OCI-LY3 (cell line): ENCODE measurements at regions not wholly inside any gene's neighbourhood (a gene's known extent, or its start where the extent isn't known, plus 50 kb on each side); places are given as distances from the start of the nearest gene placed in this dataset.
A peak's percentile ranks its signal among the peaks of the same experiment; 100 is the strongest.

Source experiments
- H2AFZ ChIP-seq: fragments of 200-600, 300-600 bp; shearing (Covaris generic); 2 replicates; pipeline ENCODE4 v1.6.0; 2014; ENCODE audit warnings: antibody characterized with exemption, low read depth, low read length
- H3K27ac ChIP-seq: fragments of 200-600, 300-600 bp; sonication (generic); 2 replicates; pipeline ENCODE4 v1.5.1; 2014; ENCODE audit warnings: mild to moderate bottlenecking, low read length, moderate library complexity, mixed read lengths
- H3K27me3 ChIP-seq: fragments of 200-600, 300-600 bp; sonication (generic); 2 replicates; pipeline ENCODE4 v1.6.1; 2014; ENCODE audit warnings: low read depth, low read length, mixed read lengths
- H3K36me3 ChIP-seq: fragments of 200-600, 300-600 bp; sonication (generic); replicated peaks from 2 replicates; pipeline ENCODE3; 2014; ENCODE audit warnings: low read depth, low read length, mixed read lengths
- H3K4me1 ChIP-seq: fragments of 300-600, 200-600 bp; sonication (generic); 2 replicates; pipeline ENCODE4 v1.6.1; 2014; ENCODE audit warnings: low read length, mixed read lengths
- H3K4me2 ChIP-seq: fragments of 200-600, 300-600 bp; sonication (generic); 2 replicates; pipeline ENCODE4 v1.6.1; 2014; ENCODE audit warnings: low read length, mixed read lengths
- H3K4me3 ChIP-seq: fragments of 300-600, 200-600 bp; sonication (generic); 2 replicates; pipeline ENCODE4 v1.5.1; 2014; ENCODE audit warnings: antibody characterized with exemption, mild to moderate bottlenecking, low read length, moderate library complexity
- H3K79me2 ChIP-seq: fragments of 300-600, 200-600 bp; shearing (Covaris generic); 2 replicates; pipeline ENCODE4 v1.6.1; 2014; ENCODE audit warnings: mild to moderate bottlenecking, low read length, mixed read lengths
- H3K9ac ChIP-seq: fragments of 300-600, 200-600 bp; shearing (Covaris generic); 2 replicates; pipeline ENCODE4 v1.6.0; 2014; ENCODE audit warnings: mild to moderate bottlenecking, low read length, moderate library complexity
- H3K9me3 ChIP-seq: fragments of 200-600, 300-600 bp; shearing (Covaris generic); 2 replicates; pipeline ENCODE4 v1.6.1; 2014; ENCODE audit warnings: low read length, mixed read lengths; ENCODE audit not compliant: insufficient read depth
- H4K20me1 ChIP-seq: fragments of 200-600, 300-600 bp; sonication (generic); 2 replicates; pipeline ENCODE4 v1.6.1; 2016; ENCODE audit warnings: low read length, mixed read lengths; ENCODE audit not compliant: insufficient read depth
- EZH2phosphoT487 ChIP-seq: fragments of 200-600 bp; shearing (Covaris generic); IDR thresholded peaks from 2 replicates; pipeline ENCODE4 v1.6.1; 2018; ENCODE audit warnings: antibody characterized with exemption, mixed run types, low read depth
- TF ChIP-seq, protein P1 (sequence below): fragments of 200-600, 300-600 bp; sonication (generic); IDR thresholded peaks from 2 replicates; pipeline ENCODE4 v1.5.1; 2014; ENCODE audit warnings: antibody characterized with exemption, low read length, low read depth

DNA sequence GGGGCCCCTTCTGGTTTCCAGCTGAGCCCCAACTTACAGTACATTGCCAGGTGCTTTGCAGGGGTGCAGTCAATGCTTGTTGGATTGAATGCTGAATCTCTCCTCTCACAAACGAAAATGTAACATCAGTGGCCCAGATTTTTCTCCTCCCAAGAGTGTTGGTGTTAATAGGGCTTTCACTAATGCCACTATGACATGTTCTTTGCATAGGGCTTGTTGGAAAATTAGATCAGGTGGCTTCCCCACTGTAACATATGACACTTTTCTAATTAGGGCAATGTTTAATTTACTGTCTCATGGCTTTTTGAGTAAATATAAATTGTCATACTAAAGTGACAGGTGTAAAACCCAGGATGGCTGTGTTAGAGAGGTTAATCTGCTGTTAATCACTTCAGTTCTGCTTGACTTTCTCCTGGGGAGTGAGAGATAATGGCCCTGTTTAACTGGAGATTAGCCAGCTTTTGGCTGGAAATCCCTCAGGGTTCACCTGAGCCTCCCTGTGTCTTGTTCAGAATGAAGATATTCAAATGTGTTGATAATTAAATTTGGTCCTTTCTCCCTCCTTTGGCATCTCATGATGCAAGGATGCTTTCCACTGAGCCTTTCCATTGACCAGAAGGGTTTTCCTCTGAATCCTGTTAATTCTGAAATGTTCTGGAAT, 502.3 kb downstream of the RBFOX1 start:
- Histone ChIP-seq H3K4me1 (no peaks in the 10 kb centered on the region), H3K36me3 (no peaks in the 10 kb centered on the region), H3K9ac (no peak overlapping the region), H3K4me2 (no peak overlapping the region), H3K9me3 (no peaks in the 10 kb centered on the region), H3K27ac (no peak overlapping the region), H3K27me3 (peaks cover 14% of the 10 kb centered on the region), H3K79me2 (no peaks in the 10 kb centered on the region), H3K4me3 (no peak overlapping the region), H4K20me1 (no peaks in the 10 kb centered on the region), H2AFZ (no peak overlapping the region)
- TF ChIP-seq EZH2phosphoT487, result no peak
- TF ChIP-seq, protein P1, sequence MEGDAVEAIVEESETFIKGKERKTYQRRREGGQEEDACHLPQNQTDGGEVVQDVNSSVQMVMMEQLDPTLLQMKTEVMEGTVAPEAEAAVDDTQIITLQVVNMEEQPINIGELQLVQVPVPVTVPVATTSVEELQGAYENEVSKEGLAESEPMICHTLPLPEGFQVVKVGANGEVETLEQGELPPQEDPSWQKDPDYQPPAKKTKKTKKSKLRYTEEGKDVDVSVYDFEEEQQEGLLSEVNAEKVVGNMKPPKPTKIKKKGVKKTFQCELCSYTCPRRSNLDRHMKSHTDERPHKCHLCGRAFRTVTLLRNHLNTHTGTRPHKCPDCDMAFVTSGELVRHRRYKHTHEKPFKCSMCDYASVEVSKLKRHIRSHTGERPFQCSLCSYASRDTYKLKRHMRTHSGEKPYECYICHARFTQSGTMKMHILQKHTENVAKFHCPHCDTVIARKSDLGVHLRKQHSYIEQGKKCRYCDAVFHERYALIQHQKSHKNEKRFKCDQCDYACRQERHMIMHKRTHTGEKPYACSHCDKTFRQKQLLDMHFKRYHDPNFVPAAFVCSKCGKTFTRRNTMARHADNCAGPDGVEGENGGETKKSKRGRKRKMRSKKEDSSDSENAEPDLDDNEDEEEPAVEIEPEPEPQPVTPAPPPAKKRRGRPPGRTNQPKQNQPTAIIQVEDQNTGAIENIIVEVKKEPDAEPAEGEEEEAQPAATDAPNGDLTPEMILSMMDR, result no peak

DNA sequence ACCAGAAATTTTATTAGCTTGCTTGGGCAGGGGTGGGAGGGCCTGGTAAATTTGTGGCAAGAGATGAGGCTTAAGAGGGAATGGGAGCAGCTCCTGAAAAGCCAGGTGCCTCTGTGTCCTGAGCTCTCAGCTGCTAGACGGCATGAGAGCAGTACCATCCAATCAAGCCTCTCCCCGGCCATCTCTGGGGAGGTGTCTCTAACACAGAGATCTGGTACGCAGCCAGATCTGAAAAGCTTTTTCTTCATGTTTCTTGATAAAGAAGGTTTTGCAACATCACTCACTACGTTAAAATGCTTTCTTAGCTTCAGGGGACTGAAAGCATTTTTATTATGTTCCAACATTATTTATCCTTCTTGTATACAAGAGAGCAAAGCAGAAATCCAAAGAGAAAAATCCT, 488.2 kb downstream of the RBFOX1 start:
- Histone ChIP-seq H3K36me3 (no peaks in the 10 kb centered on the region), H3K4me2 (no peak overlapping the region), H3K79me2 (no peaks in the 10 kb centered on the region), H3K4me3 (no peak overlapping the region), H3K9ac (no peak overlapping the region), H3K9me3 (no peaks in the 10 kb centered on the region), H3K27me3 (no peaks in the 10 kb centered on the region), H3K27ac (no peak overlapping the region), H4K20me1 (no peaks in the 10 kb centered on the region), H2AFZ (no peak overlapping the region), H3K4me1 (no peaks in the 10 kb centered on the region)
- TF ChIP-seq, protein P1, result no peak
- no peak for TF ChIP-seq EZH2phosphoT487

DNA sequence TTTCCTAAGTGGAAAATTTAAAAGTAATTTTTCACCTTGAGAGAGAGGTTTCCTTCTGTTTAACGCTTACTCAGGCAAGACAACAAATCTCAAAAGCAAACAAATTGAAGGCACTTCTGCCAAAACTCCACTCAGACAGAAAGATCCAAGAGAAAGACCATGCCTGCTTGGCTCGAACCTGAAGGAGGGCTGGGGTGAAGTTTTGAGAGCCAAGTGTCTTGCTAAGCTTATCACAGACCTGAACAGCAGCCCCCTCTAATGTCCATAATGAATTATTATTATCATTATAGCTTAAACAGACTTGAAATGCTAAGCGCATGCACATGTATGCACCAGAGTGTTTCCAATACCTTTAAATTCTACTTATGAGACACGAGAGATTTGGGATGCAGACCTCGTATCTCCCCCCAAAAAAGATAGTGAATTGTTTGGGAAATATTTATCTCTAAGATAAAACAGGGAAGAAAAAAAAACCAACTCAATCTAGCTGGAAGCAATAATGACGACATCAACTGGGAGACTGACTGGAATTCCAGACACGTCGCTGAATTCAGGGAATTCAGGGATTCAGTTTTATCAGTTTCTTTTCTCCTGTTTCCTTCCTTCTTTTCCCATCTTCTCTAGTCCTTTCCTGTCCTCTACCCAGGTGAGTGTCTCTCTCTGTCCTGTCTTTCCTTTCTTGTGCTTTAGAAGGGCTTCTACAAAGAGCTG, 473.2 kb downstream of the RBFOX1 start:
- TF ChIP-seq EZH2phosphoT487, result no peak
- TF ChIP-seq, protein P1, result peak; percentile 21
- Histone ChIP-seq H3K79me2 (no peaks in the 10 kb centered on the region), H3K4me1 (no peaks in the 10 kb centered on the region), H3K36me3 (no peaks in the 10 kb centered on the region), H3K4me2 (no peak overlapping the region), H3K27ac (no peak overlapping the region), H3K27me3 (peaks cover 2% of the 10 kb centered on the region; the same call in 1 of the 2 replicates), H3K4me3 (no peak overlapping the region), H3K9me3 (no peaks in the 10 kb centered on the region), H4K20me1 (no peaks in the 10 kb centered on the region), H3K9ac (no peak overlapping the region), H2AFZ (no peak overlapping the region)

DNA sequence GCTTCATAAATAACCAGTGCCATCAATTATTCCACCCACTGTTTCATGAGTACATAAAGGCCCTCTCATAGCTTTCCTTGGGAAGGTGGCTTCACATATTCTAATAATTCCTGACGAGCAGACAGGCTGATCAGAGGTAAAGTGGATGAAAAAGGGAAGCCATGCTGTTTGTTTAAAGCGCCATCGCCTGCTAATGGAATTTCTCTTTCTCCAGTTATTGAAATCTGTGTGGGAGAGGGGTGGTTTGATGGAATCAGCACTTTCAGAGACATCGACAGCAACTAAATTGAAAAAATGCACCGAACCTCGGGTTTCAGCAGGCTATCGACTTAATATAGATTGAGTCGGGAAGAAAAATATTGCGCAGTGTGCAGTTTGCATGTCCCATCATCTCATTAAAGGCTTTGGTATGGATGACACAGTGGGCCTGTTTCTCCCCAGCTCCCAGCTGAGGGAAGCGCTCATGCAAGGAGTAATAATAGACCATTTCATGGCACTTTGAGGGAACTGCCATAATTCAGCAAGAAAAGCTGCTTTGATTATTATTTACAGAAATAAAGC, 472.1 kb downstream of the RBFOX1 start:
- H3K27me3 ChIP-seq, result peaks cover 5% of the 10 kb centered on the region; the same call in 1 of the 2 replicates
- TF ChIP-seq EZH2phosphoT487, result no peak
- TF ChIP-seq, protein P1, result no peak
- no peaks in the 10 kb centered on the region for H3K9me3 ChIP-seq

More for the DNA sequence above, 472.1 kb downstream of the RBFOX1 start:
- Histone ChIP-seq H3K4me1 (no peaks in the 10 kb centered on the region), H3K9ac (no peak overlapping the region), H3K36me3 (no peaks in the 10 kb centered on the region), H3K4me2 (no peak overlapping the region), H3K79me2 (no peaks in the 10 kb centered on the region), H3K4me3 (no peak overlapping the region), H4K20me1 (no peaks in the 10 kb centered on the region), H2AFZ (no peak overlapping the region), H3K27ac (no peak overlapping the region)
